HL-60 (cell line): ENCODE measurements at regions not wholly inside any gene's neighbourhood (a gene's known extent, or its start where the extent isn't known, plus 50 kb on each side); places are given as distances from the start of the nearest gene placed in this dataset.

Experiments used
- DNase-seq, 2 experiments: peaks; one replicate each; pipeline ENCODE4 v3.0.0-alpha.2; 2010 to 2020; ENCODE audit warnings: low read depth in 1 of 2, low spot score in 1 of 2
- H3K27ac ChIP-seq: fragments of 250-450 bp; sonication (Bioruptor Pico); replicated peaks from 2 replicates; pipeline ENCODE4 v1.5.1; 2020; ENCODE audit warnings: mild to moderate bottlenecking, moderate library complexity
- H3K27me3 ChIP-seq: fragments of 250-450 bp; sonication (Bioruptor Pico); 2 replicates; pipeline ENCODE4 v1.5.1; 2021; ENCODE audit warnings: mild to moderate bottlenecking, moderate library complexity; ENCODE audit not compliant: insufficient read depth, poor library complexity, severe bottlenecking
- H3K4me3 ChIP-seq: replicated peaks from 2 replicates; pipeline ENCODE4 v1.5.1; 2011; ENCODE audit warnings: mild to moderate bottlenecking, control low read depth, low read length; ENCODE audit not compliant: insufficient read depth
- CTCF ChIP-seq: IDR thresholded peaks from one replicate; pipeline ENCODE4 v1.5.1; 2011; ENCODE audit warnings: low read length, control low read depth, inconsistent platforms; ENCODE audit not compliant: insufficient read depth
- GABPA ChIP-seq: IDR thresholded peaks from 2 replicates; pipeline ENCODE4 v1.6.1; 2012; ENCODE audit warnings: low read depth
- POLR2AphosphoS5 ChIP-seq: IDR thresholded peaks from 2 replicates; pipeline ENCODE4 v1.6.1; 2012; ENCODE audit warnings: low read depth
- REST ChIP-seq: IDR thresholded peaks from 2 replicates; pipeline ENCODE4 v1.6.1; 2012; ENCODE audit warnings: low read depth; ENCODE audit not compliant: insufficient replicate concordance
- SPI1 ChIP-seq: IDR thresholded peaks from 2 replicates; pipeline ENCODE4 v1.6.1; 2012; ENCODE audit warnings: low read depth, mild to moderate bottlenecking, borderline replicate concordance

GRCh38 chr10:36050763-36051499 lies 408.8 kb upstream of the FZD8 start:
- H3K27me3 ChIP-seq: no peaks in the 10 kb centered on the region
- DNase-seq: no peak
- no peak overlapping the region for H3K4me3 ChIP-seq
- no peak overlapping the region for H3K27ac ChIP-seq
- TF ChIP-seq REST (no peak), SPI1 (no peak), CTCF (no peak), POLR2AphosphoS5 (no peak), GABPA (no peak)

- H3K4me3 ChIP-seq: no peak overlapping the region
- no peak overlapping the region for H3K27ac ChIP-seq
- DNase-seq: no peak
- TF ChIP-seq REST (no peak), CTCF (no peak), POLR2AphosphoS5 (no peak), GABPA (no peak), SPI1 (no peak)
- no peaks in the 10 kb centered on the region for H3K27me3 ChIP-seq
These were observed 406.7 kb upstream of the FZD8 start for GRCh38 chr10:36048780-36049179.

- Histone ChIP-seq H3K27me3 (no peaks in the 10 kb centered on the region), H3K4me3 (no peak overlapping the region), H3K27ac (no peak overlapping the region)
- TF ChIP-seq SPI1: no peak
- no peak for DNase-seq
These were observed 406.1 kb upstream of the FZD8 start for GRCh38 chr10:36048236-36048635.

GRCh38 chr10:36042135-36042534 lies 400.0 kb upstream of the FZD8 start:
- H3K27me3 ChIP-seq: no peaks in the 10 kb centered on the region
- no peak for DNase-seq
- no peak overlapping the region for H3K27ac ChIP-seq
- no peak for TF ChIP-seq GABPA
- TF ChIP-seq SPI1: no peak
- TF ChIP-seq REST: no peak
- TF ChIP-seq POLR2AphosphoS5: no peak
- no peak for TF ChIP-seq CTCF
- H3K4me3 ChIP-seq: no peak overlapping the region
